ENCODE measurements at regions not wholly inside any gene's neighbourhood (a gene's known extent, or its start where the extent isn't known, plus 50 kb on each side); places are given as distances from the start of the nearest gene placed in this dataset.

DNA sequence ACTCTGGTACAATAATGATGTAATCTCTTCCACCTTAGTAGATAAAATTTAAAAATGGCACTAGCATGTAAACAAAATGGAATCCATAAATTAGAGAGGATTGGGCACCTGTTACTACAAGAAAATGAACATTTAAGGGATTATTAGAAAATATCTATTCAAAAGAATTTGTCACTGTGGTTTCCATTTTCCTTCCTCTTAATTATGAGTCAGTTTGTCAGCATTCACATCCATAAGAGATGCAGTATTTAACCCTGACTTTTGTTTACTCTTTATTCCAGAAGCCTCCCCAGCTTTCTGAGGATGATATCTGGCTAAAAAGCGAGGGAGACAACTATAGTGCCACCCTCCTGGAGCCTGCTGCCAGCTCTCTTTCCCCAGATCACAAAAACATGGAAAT is 72.1 kb downstream of the C9orf152 start:
- TF ChIP-seq JUN (IDR thresholded peaks at IDR 0.05; ENCODE audit: borderline replicate concordance, insufficient read depth, insufficient read length, low read depth) (no peak), POLR2A (IDR thresholded peaks at IDR 0.05; ENCODE audit: low read depth, low read length) (no peak), POLR2AphosphoS5 (IDR thresholded peaks at IDR 0.05; ENCODE audit: insufficient read depth, low read depth, low read length) (peak; percentile 18), MYC (IDR thresholded peaks at IDR 0.05; ENCODE audit: low read depth, low read length) (no peak), FOS (IDR thresholded peaks at IDR 0.05; ENCODE audit: borderline replicate concordance, insufficient read depth, low read length) (peak; percentile 57), GATA2 (IDR thresholded peaks at IDR 0.05; ENCODE audit: insufficient read depth, insufficient read length, low read depth, low read length) (no peak)
- TF ChIP-seq, protein P1, sequence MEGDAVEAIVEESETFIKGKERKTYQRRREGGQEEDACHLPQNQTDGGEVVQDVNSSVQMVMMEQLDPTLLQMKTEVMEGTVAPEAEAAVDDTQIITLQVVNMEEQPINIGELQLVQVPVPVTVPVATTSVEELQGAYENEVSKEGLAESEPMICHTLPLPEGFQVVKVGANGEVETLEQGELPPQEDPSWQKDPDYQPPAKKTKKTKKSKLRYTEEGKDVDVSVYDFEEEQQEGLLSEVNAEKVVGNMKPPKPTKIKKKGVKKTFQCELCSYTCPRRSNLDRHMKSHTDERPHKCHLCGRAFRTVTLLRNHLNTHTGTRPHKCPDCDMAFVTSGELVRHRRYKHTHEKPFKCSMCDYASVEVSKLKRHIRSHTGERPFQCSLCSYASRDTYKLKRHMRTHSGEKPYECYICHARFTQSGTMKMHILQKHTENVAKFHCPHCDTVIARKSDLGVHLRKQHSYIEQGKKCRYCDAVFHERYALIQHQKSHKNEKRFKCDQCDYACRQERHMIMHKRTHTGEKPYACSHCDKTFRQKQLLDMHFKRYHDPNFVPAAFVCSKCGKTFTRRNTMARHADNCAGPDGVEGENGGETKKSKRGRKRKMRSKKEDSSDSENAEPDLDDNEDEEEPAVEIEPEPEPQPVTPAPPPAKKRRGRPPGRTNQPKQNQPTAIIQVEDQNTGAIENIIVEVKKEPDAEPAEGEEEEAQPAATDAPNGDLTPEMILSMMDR (IDR thresholded peaks at IDR 0.05; ENCODE audit: extremely low read depth in 1 of 2, insufficient read depth in 1 of 2, low read depth in 1 of 2, low read length in 2 of 2), result no peak

Data from endothelial cell of umbilical vein (primary cell).